ENCODE measurements at regions not wholly inside any gene's neighbourhood (a gene's known extent, or its start where the extent isn't known, plus 50 kb on each side); places are given as distances from the start of the nearest gene placed in this dataset.
"Not testable (repeated sequence)": the region's sequence is repeated elsewhere in the genome, so short reads cannot be mapped to it uniquely, and the experiment has no call there.

DNA sequence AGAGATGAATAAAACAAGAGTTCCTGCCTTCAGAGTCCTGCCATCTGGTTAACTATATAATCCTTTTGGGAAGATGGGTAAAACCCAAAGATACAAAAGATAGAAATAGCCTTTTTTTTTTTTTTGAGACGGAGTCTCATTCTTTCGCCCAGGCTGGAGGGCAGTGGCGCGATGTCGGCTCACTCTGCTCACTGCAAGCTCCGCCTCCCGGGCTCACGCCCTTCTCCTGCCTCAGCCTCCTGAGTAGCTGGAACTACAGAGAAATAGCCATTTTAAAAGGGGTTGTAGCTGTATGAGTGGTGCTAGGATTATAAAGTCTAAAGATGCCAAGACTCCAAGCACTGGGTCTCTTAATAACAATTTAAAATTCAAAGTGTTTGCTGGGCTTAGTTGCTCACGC, 97.2 kb downstream of the KDR start:
- DNase-seq (ENCODE audit: low read depth in 2 of 2): no peak

GRCh38 chr4:55027596-55027995, 97.8 kb downstream of the KDR start:
- DNase-seq (ENCODE audit: low read depth in 2 of 2): no peak

GRCh38 chr4:55025456-55025855, 99.9 kb downstream of the KDR start:
- DNase-seq (ENCODE audit: low read depth in 2 of 2): not testable (repeated sequence)

GRCh38 chr4:55023030-55023429, 102.4 kb downstream of the KDR start:
- DNase-seq (ENCODE audit: low read depth in 2 of 2): no peak

- DNase-seq (ENCODE audit: low read depth in 2 of 2): no peak
Observed at GRCh38 chr4:55021214-55021613, 104.2 kb downstream of the KDR start.

GRCh38 chr4:55020131-55020530, 105.3 kb downstream of the KDR start:
- no peak for DNase-seq (ENCODE audit: low read depth in 2 of 2)

GRCh38 chr4:55018978-55019377, 106.4 kb downstream of the KDR start:
- DNase-seq (ENCODE audit: low read depth in 2 of 2): no peak

GRCh38 chr4:55018521-55018920, 106.9 kb downstream of the KDR start:
- DNase-seq (ENCODE audit: low read depth in 2 of 2): no peak

DNA sequence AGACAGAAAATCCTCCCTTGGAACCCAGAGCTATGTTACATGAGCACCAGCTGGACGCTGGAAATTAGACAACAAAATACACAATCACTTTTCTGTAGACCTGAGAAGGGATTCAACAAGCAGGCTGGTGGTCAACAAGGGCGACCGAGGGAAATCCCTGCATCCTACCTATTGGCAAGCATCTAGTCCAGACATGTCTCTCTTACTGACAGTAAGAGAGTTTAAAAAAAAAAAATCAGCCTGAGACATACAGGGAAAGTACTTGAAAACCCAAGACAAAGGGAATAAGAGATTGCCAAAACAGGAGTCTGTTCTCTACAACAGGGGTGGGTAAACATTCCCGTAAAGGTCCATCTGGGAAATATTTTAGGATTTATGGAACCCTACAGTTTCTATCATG, 108.0 kb downstream of the KDR start:
- DNase-seq (ENCODE audit: low read depth in 2 of 2): no peak

DNA sequence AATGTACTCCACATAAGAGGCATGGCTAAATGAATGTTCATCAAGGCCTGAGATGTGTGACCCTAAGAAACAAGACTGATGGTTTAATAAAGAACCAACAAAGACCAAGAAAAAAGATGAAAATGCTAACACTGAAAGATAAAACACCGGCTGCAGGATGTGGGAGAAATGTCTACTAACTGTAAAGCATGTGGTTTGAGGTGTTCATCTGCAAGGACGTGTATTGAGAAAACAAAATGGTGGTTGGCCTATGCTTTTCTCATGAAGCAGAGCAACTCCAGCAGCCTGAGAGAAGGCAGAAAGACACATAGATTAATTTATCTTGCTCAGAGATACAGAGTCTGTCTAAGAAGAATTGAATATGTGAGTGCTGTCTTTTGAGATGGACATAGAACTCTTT, 109.3 kb downstream of the KDR start:
- no peak for DNase-seq (ENCODE audit: low read depth in 2 of 2)

- DNase-seq (ENCODE audit: low read depth in 2 of 2): no peak
Observed at GRCh38 chr4:55014876-55015275, 110.5 kb downstream of the KDR start.

- DNase-seq (ENCODE audit: low read depth in 2 of 2): no peak
Observed at GRCh38 chr4:55013431-55013955, 111.9 kb downstream of the KDR start.

- DNase-seq (ENCODE audit: low read depth in 2 of 2): no peak
Observed at GRCh38 chr4:55012363-55013230, 112.8 kb downstream of the KDR start.

GRCh38 chr4:55011761-55012160, 113.6 kb downstream of the KDR start:
- no peak for DNase-seq (ENCODE audit: low read depth in 2 of 2)

DNA sequence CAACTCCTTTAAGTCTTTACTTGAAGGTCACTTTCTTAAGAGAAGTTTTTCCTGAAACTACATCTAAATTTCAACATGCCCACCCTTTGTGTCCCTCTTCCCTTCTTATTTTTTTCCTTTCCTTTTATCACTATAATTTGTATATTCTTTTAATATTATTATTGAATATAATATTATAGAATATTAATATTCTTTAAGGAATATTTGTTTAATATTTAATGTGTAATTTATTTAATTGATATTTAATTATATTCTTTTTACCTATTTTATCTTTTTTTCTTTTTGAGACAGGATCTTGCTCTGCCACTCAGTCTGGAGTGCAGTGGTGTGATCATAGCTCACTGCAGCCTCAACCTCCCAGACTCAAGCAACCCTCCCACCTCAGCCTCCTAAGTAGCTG, 114.8 kb downstream of the KDR start:
- no peak for DNase-seq (ENCODE audit: low read depth in 2 of 2)

DNA sequence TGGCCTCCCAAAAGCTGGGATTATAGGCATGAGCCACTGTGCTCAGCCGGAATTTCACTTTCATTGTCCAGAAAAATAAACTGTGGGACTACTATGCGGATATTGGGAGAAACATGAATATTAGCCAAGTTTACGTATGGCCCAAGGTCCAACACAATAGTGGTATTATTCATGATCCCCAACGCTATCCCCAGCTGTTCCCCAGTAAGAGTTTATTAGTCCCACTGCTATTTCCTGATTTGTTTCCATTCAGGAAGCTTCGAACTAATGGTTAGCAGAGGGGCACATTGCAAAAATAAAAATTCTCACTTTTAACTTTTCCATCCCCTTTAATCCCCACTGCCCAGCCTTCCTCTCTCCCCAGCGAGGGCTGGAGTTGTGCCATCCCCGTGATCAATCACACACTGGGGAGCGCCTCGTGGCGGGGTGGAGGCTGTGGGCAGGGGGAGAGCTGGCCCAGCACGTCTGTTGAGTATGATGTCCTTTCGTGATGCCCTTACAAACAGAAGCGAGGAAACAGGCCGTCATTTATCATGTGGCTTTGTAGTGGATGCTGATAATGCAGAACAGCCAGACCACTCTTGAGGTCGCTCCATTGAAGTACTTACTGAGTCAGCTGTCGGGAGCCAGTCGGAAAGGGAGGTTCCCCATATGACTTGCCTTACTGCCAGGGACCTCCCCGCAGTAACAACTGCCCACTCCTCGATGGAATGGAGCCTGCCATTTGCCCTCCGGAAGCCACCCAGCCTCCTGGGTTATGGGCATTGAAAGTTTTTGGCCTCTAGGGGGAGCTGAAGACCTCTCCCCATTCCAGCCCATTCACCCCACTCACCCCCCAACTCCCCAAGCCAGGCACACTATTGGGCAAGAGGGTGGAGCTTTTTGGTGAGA, 117.0 kb downstream of the KDR start:
- no peak for DNase-seq (ENCODE audit: low read depth in 2 of 2)

GRCh38 chr4:55005910-55006309, 119.5 kb downstream of the KDR start:
- no peak for DNase-seq (ENCODE audit: low read depth in 2 of 2)

DNA sequence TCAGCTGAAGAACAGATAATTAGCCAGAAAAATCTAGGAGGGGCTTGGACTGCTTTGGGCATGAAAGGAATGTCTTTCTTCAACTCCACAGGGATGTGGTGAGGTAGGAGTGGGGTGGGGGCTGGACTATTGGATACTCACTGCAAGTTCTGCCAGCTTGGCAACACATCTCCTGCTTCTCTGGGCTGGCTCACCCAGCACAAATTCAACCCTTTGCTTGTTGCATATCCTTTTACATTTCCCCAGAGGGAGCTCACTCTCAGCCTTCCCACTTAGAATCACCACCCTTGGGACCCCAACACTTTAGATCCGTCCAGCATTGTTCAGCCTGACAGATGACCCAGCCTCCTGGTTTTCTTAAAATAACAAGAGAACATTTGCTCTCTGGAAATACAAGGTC, 120.6 kb downstream of the KDR start:
- DNase-seq (ENCODE audit: low read depth in 2 of 2): no peak

DNA sequence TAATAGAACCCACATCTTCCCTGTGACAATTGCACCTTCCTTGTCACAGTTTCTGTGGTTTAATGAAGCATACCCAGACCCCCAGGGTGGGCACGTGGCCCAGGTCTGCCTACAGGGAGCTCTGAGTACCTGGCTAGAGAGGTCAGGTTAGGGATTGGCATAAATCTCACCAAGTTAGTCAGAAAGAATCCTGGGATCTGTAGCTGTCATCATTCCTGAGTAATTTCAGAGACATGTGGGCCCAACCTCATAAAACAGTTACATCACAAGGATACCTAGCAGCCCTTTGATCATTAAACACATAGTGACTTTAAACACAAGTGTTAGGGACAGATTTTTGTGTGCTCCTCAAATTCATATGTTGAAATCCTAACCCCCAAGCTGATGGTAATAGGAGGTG, 123.0 kb downstream of the KDR start:
- DNase-seq (ENCODE audit: low read depth in 2 of 2): no peak

- no peak for DNase-seq (ENCODE audit: low read depth in 2 of 2)
Observed at GRCh38 chr4:55001538-55001937, 123.9 kb downstream of the KDR start.

DNA sequence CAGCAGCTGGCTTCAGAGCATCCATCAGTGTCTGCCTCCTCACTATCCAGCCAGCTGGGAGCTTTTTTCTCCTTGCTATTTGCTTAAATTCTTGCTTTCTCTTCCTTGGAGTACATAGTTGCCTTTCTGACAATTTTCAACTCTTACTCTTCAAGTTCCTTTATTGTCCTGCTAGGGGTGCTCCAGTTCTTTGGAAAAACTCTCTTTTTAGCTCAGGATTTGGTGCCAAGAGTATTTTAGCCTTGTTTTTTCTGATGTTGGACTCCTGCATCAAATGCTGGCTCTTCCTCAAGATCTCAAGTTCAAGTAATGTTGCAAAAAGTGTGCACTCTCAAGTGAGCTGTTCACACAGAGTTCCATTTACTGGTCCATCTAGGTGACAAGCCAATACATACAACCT, 126.4 kb downstream of the KDR start:
- DNase-seq (ENCODE audit: low read depth in 2 of 2): no peak

- DNase-seq (ENCODE audit: low read depth in 2 of 2): not testable (repeated sequence)
Observed at GRCh38 chr4:54993473-54994026, 131.8 kb downstream of the KDR start.
